ENCODE measurements at regions not wholly inside any gene's neighbourhood (a gene's known extent, or its start where the extent isn't known, plus 50 kb on each side); places are given as distances from the start of the nearest gene placed in this dataset.

DNA sequence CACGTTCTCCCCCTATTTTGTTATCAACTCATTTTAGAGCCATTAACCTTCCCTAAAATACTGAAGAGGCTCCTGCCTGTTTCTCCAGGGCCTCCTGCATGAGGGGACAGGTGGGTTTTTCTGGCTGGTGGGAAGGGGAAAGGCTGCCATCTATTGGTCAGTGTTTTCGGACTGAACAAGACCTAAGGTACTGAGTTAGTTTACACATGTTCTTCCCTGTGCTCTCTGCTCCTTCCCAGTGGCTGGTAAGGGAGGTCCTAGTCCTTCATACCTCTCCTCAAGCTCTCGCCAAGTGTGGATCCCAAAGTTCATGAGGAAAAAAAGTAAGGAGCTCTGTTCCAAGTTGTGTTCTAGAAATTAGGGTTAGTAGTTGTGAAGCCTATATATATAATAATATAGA is 357.5 kb downstream of the FSCB start:
- DNase-seq (no peak), ATAC-seq (ENCODE audit: low read depth) (no peak)
- H3K14ac ChIP-seq (replicated peaks; ENCODE audit: low read depth, low read length) = no peak overlapping the region
- H3K9me1 ChIP-seq (ENCODE audit: insufficient read depth, low read length) = no peaks in the 10 kb centered on the region
- H3K23ac ChIP-seq (ENCODE audit: low read depth, low read length) = no peak overlapping the region
- no peak overlapping the region for H2AFZ ChIP-seq (replicated peaks; ENCODE audit: low read length, poor library complexity)
- no peak overlapping the region for H2BK5ac ChIP-seq (ENCODE audit: low read depth, low read length, poor library complexity, severe bottlenecking)
- H4K8ac ChIP-seq (ENCODE audit: low read depth in 2 of 2, low read length in 2 of 2) = no peak overlapping the region
- no peak overlapping the region for H4K5ac ChIP-seq (ENCODE audit: low read depth, low read length)
- H3K4me3 ChIP-seq (ENCODE audit: insufficient read depth, low read depth, low read length) = no peak overlapping the region
- BruUV-seq (replicated peaks) = no TSS peak
- ChIA-PET CTCF (no interaction called here), POLR2A (ENCODE audit: unreplicated experiment) (no interaction called here)
- H3K27ac ChIP-seq (ENCODE audit: insufficient read depth, low read length) = no peak overlapping the region
- no peaks in the 10 kb centered on the region for H3K27me3 ChIP-seq (ENCODE audit: control insufficient read depth, insufficient read depth, low read length)
- no peak overlapping the region for H4K91ac ChIP-seq (ENCODE audit: insufficient read depth, low read depth, low read length)
- H3K36me3 ChIP-seq (ENCODE audit: control insufficient read depth, insufficient read depth, low read length) = no peaks in the 10 kb centered on the region
- no peak overlapping the region for H2BK120ac ChIP-seq (ENCODE audit: low read depth, low read length)
- no peak overlapping the region for H3K4ac ChIP-seq (ENCODE audit: low read depth, low read length)
- H2AK5ac ChIP-seq (ENCODE audit: low read depth, low read length) = no peak overlapping the region
- in situ Hi-C loops (cut with MboI; ENCODE audit: low sequenced_read_pairs) = no loop called here
- TF ChIP-seq RAD21 (IDR thresholded peaks at IDR 0.05; ENCODE audit: low read length) (no peak), MXI1 (IDR thresholded peaks at IDR 0.05; ENCODE audit: borderline replicate concordance, low read depth, low read length) (no peak), BHLHE40 (IDR thresholded peaks at IDR 0.05; ENCODE audit: low read depth, low read length) (no peak), NFE2L2 (IDR thresholded peaks at IDR 0.05; ENCODE audit: low read depth, low read length) (no peak), CHD1 (IDR thresholded peaks at IDR 0.05; ENCODE audit: low read depth, low read length) (no peak), CEBPB (IDR thresholded peaks at IDR 0.05; ENCODE audit: low read depth, low read length) (no peak), MAZ (IDR thresholded peaks at IDR 0.05; ENCODE audit: borderline replicate concordance, low read depth, low read length) (no peak), RCOR1 (IDR thresholded peaks at IDR 0.05; ENCODE audit: insufficient replicate concordance, low read length) (no peak), SMC3 (IDR thresholded peaks at IDR 0.05; ENCODE audit: low read depth, low read length) (no peak), RFX5 (IDR thresholded peaks at IDR 0.05; ENCODE audit: low read depth, low read length) (no peak), POLR2A (IDR thresholded peaks at IDR 0.05; ENCODE audit: low read depth, low read length) (no peak), FOS (IDR thresholded peaks at IDR 0.05; ENCODE audit: low read depth, low read length) (no peak), MAFK (IDR thresholded peaks at IDR 0.05; ENCODE audit: low read depth, low read length) (no peak)
- TF ChIP-seq, protein P1, sequence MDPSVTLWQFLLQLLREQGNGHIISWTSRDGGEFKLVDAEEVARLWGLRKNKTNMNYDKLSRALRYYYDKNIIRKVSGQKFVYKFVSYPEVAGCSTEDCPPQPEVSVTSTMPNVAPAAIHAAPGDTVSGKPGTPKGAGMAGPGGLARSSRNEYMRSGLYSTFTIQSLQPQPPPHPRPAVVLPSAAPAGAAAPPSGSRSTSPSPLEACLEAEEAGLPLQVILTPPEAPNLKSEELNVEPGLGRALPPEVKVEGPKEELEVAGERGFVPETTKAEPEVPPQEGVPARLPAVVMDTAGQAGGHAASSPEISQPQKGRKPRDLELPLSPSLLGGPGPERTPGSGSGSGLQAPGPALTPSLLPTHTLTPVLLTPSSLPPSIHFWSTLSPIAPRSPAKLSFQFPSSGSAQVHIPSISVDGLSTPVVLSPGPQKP (IDR thresholded peaks at IDR 0.05; ENCODE audit: borderline replicate concordance, low read depth, low read length) = no peak
- TF ChIP-seq, protein P2, sequence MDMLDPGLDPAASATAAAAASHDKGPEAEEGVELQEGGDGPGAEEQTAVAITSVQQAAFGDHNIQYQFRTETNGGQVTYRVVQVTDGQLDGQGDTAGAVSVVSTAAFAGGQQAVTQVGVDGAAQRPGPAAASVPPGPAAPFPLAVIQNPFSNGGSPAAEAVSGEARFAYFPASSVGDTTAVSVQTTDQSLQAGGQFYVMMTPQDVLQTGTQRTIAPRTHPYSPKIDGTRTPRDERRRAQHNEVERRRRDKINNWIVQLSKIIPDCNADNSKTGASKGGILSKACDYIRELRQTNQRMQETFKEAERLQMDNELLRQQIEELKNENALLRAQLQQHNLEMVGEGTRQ (IDR thresholded peaks at IDR 0.05; ENCODE audit: low read depth, low read length) = no peak
- TF ChIP-seq, protein P3, sequence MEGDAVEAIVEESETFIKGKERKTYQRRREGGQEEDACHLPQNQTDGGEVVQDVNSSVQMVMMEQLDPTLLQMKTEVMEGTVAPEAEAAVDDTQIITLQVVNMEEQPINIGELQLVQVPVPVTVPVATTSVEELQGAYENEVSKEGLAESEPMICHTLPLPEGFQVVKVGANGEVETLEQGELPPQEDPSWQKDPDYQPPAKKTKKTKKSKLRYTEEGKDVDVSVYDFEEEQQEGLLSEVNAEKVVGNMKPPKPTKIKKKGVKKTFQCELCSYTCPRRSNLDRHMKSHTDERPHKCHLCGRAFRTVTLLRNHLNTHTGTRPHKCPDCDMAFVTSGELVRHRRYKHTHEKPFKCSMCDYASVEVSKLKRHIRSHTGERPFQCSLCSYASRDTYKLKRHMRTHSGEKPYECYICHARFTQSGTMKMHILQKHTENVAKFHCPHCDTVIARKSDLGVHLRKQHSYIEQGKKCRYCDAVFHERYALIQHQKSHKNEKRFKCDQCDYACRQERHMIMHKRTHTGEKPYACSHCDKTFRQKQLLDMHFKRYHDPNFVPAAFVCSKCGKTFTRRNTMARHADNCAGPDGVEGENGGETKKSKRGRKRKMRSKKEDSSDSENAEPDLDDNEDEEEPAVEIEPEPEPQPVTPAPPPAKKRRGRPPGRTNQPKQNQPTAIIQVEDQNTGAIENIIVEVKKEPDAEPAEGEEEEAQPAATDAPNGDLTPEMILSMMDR (conservative IDR thresholded peaks at IDR 0.05; ENCODE audit: low read depth, low read length) = no peak
- H3K9ac ChIP-seq (ENCODE audit: low read depth, low read length) = no peak overlapping the region
- H4K20me1 ChIP-seq (ENCODE audit: insufficient read depth, low read length) = no peaks in the 10 kb centered on the region
- no peak overlapping the region for H3K18ac ChIP-seq (ENCODE audit: low read depth, low read length)
- H3K56ac ChIP-seq (ENCODE audit: extremely low read depth, insufficient read depth, low read length) = no peak overlapping the region
- dilution Hi-C loops (cut with HindIII; ENCODE audit: low sequenced_read_pairs, unreplicated experiment) = no loop called here
- H2BK15ac ChIP-seq (ENCODE audit: low read depth, low read length) = no peak overlapping the region
- no peaks in the 10 kb centered on the region for H3K4me1 ChIP-seq (ENCODE audit: control insufficient read depth, insufficient read depth, low read length)
- WGBS, 2 experiments (ENCODE audit: extremely low coverage in 2 of 2, insufficient read length in 1 of 2) = no CpG with 5 or more reads among the region's 3 CpGs
- peaks cover 10% of the 10 kb centered on the region; the same call in 1 of the 2 replicates for H3K9me3 ChIP-seq (ENCODE audit: control insufficient read depth, insufficient read depth, low read length)
- no peak overlapping the region for H2AK9ac ChIP-seq (replicated peaks; ENCODE audit: low read depth, low read length, poor library complexity)
- no peaks in the 10 kb centered on the region for H3K79me1 ChIP-seq (ENCODE audit: low read depth in 1 of 2, low read length in 2 of 2)
- H3K4me2 ChIP-seq (ENCODE audit: low read depth, low read length) = no peak overlapping the region
- H2BK20ac ChIP-seq (ENCODE audit: low read depth, low read length) = no peak overlapping the region
- intact Hi-C loops (cut with micrococcal nuclease) = no loop called here
